ENCODE measurements at regions not wholly inside any gene's neighbourhood (a gene's known extent, or its start where the extent isn't known, plus 50 kb on each side); places are given as distances from the start of the nearest gene placed in this dataset.
"Not testable (repeated sequence)": the region's sequence is repeated elsewhere in the genome, so short reads cannot be mapped to it uniquely, and the experiment has no call there.

DNA sequence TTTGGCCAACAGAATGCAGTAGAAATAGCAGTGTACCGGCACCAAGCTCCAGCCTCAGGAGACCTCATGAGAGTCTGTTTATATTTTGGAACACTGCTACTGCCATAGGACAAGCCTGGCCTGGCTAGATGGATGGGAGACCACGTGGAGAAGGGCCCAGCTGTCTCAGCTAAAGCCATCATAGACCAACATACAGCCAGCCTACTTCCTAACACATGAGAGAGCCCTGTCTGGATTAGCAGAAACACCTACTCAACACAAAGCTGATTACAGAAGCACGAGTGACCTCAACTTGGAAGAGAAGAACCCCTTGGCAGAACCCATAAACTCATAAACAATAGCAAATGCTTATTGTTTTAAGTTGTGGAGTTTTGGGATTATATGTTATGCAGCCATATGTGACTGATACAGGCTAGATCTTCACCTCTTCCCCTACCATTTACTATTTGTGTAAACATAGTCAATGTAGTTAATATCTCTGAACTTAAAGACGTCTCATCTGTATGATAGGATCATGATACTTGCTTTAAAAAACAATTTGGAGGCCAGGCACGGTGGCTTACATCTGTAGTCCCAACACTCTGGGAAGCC lies 199.4 kb upstream of the ZNF217 start:
- DNase-seq = no peak

DNA sequence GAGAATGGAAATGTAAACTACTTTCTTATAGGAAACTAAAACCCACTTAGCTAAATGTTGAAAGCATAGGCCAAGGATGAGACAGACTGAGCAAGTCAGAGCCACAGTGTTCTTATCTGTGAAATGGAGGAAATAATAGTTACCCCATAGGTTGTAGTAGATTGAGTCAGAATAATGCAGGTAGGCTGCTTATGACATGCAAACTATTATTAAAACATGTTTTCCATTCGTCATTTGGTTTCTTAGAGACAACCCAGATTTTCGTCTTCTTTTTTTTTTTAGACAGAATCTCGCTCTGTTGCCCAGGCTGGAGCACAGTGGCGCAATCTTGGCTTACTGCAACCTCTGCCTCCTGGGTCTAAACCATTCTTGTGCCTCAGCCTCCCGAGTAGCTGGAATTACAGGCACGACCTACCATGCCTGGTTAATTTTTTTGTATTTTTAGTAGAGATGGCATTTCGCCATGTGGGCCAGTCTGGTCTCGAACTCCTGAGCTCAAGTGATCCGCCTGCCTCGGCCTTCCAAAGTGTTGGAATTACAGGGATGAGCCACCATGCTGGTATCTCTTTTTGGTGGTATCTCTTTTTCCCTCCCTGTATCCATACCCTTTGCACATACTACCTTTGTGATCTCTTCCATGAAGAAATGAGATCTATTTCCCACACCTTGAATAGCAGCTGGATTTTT lies 196.5 kb upstream of the ZNF217 start:
- no peak for DNase-seq

DNA sequence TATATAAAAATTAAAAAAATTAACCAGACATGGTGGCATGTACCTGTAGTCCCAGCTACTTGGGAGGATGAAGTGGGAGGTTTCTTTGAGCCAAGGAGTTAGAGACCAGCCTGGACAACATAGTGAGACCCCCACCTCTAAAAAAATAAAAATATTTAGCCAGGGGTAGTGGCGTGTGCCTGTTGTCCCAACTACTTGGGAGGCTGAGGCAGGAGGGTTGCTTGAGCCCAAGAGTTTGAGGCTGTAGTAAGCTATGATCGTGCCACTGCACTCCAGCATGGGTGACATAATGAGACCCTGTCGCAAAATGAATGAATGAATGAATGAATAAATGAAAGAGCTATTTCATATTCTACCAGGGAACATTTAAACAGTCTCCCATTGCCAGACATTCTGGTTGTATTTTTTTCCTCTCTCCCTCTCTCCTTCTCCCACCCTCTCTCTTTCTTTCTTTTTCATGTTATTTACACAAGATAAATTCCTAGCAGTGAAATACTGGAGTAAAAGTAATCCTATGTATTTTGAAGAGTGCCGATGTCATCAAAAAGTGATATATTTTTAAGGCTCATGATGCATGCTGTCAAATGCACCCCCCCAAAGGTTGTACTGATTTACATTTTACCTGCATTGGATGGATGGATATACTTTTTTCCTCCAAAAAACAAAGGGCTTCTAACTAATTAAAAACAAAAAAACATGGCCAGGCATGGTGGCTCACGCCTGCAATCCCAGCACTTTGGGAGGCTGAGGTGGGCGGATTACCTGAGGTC lies 194.8 kb upstream of the ZNF217 start:
- DNase-seq = no peak

DNA sequence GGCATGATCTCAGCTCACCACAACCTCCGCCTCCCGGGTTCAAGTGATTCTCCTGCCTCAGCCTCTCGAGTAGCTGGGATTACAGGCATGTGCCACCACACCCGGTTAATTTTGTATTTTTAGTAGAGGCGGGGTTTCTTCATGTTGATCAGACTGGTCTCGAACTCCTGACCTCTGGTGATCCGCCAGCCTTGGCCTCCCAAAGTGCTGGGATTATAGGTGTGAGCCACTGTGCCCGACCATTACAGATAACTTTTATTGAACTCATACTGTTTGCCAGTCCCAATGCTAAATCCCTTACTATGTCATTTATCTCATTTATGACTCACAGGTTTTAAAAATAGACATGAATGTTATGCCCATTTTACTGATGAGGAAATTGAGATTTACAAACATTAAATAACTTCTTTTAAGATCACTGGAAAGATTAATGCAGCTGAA lies 193.9 kb upstream of the ZNF217 start:
- not testable (repeated sequence) for DNase-seq

DNA sequence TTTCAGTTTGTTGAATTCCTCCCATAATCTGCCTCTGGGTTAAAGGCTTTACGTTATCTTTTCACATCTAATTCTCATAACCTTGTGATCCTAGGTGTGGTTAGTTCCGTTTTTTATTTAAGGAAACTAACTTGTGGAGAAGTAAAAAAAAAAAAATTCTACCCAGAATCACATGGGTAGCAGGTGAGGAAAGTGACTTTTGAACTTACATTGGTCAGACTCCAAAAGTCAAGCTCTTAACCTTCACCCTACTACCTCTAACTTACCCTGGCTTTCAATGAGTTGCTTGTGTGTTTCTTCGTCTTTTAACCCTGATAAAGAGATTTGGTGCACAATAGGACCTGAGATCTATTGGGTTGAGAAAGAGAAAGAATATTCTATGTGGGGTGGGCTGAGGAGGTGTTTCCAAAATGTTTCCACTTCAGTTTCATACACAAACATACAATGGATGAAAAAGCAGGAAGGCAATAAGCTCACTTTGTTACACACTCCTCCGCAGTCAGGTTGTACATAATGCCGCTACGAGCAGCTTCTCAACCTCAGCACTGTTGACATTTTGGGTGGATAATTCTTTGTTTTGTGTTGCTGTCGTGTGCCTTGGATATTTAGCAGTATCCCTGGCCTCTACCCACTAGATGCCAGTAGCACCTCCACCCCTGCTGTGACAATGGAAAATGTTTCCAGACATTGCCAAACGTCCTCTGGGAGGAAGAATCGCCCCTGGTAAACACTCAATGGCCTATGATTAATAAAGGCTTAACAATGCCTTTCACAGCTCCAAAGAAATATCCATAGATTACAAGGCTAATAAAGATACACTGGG lies 193.0 kb upstream of the ZNF217 start:
- no peak for DNase-seq

DNA sequence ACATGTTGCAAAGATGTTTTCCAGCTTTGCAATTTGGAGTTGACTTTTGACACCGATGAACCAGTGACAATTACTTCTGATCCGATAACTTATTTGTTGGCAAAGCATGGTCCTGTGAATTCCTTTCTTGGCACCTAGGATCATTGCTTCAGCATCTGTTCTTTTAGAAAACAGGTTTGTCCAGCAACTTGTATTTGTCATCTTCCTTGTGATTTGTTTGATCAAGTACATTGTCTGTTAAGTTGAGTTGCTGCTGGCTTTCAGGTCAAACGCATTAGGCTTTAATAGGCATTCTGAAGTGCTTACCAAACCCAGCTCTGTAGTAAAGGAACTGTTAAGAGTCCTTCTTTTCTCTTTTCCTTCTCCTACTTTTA lies 192.4 kb upstream of the ZNF217 start:
- DNase-seq = no peak

DNA sequence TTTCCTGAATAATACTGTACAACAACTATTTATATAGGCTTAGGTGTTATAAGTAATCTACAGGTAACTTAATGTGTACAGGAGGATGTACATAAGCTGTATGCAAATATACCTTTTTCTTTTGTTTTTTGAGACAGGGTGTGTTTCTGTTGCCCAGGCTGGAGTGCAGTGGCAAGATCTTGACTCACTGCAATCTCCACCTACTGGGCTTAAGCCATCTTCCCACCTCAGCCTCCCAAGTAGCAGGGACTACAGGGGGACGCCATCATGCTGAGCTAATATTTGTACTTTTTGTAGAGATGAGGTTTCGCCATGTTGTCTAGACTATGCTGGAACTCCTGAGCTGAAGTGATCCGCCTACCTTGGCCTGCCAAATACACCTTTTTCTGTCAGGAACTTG lies 191.7 kb upstream of the ZNF217 start:
- no peak for DNase-seq

DNA sequence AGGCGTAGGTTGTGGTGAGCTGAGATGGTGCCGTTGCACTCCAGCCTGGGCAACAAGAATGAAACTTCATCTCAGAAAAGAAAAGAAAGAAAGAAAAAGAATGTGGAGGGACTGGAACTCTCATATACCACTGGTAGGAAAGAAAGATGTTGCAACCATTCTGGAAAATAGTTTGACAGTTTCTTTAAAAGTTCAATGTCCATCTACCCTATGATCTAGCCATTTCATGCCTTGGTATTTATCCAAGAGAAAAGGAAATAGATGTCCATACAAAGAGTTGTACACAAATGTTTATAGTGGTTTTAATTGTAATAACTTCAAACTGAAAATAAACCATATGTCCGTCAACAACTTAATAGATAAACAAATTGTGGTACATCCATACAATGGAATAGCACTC lies 190.1 kb upstream of the ZNF217 start:
- DNase-seq = no peak

DNA sequence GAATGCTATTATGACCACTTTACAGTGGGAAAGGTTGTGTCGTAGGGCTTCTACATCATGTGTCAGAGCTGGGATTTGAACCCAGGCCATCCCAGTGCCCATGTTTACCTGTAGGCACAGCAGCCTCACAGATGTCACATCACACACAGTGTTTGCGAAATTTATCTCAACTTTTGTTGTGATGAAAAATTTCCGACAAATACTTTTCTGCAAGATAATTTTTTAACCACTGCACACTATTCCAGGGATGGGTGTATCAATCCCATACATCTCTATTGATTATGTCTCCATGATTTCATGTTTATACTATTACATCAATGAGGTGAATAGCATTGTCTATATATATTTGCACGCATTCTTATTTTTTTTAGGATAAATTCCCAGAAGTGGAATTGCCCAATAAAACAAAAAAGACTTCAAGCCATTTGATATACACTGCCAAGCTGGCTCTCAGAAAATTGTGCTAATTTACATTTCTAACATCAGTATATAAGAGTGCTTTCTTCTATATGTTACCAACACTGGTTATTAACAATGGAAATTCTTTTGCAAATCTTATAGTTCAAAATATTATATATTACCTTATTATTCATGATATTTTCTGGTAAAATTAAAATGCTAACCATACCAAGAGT lies 189.1 kb upstream of the ZNF217 start:
- DNase-seq = no peak

DNA sequence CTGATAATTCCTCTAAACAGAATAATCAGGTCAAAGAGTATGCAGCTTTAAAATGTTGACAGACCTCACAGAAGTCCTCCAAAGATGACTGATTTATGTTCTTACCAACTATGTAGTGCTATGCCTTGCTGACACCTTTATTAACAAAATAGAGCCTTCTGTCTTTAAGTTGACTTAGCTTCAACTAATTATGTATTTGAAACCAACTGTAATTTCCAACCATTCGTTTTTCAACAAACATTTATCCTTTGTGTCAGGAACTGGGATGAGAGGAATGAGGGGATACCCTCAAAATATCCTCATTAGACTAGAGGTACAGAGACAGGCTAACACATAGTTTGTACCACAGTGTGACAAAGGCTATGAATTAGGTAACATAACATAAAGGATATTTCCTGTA lies 186.2 kb upstream of the ZNF217 start:
- DNase-seq = no peak

DNA sequence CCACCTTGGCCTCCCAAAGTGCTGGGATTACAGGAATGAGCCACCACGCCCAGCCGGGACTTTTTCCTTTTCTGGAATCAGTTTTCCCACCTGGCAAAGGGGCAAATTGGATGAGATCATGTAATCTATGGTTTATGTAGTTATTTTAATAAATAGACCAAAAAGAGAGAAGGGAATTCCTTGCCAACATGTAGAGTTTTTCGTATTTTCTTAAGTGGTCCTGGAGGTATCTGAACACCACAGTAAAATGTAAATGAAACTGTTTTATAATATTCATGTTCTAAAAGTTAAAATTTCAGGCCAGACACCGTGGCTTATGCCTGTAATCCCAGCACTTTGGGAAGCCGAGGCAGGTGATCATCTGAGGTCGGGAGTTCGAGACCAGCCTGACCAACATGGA lies 185.1 kb upstream of the ZNF217 start:
- no peak for DNase-seq

DNA sequence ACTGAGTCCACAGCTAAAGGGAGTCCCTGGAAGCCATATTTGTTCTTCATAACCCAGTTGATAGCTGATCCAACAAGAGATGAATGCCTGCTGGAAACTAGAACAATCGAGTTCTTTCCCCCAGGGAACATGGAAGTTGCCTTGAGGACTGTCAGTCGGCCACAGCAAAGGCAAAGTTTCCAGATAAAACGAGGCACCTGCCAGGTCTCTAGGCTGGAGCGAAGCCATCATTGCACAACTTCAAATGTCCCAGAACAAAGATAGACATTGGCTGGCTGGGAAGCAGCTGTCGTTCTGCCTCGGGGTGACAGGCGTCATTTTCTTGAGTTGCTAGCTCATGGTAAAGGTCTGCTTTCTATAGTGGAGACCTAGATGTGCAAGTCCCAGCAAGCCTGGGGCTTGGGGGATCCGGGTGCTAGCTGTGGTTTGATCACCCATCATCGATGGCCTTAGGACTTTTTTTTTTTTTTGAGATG lies 184.4 kb upstream of the ZNF217 start:
- DNase-seq = no peak

DNA sequence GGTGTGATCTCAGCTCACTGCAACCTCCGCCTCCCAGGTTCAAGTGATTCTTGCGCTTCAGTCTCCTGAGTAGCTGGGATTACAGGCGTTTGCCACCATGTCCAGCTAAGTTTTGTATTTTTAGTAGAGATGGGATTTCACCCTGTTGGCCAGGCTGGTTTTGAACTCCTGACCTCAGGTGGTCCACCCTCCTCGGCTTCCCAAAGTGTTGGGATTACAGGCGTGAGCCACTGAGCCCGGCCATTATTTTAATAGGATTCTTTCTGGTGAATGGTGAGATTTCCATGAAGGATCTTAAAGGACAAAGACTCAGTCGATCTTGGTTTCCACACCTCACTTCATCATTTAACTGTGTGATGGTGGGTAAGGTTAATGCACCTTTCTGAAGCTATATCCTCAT lies 183.8 kb upstream of the ZNF217 start:
- not testable (repeated sequence) for DNase-seq

DNA sequence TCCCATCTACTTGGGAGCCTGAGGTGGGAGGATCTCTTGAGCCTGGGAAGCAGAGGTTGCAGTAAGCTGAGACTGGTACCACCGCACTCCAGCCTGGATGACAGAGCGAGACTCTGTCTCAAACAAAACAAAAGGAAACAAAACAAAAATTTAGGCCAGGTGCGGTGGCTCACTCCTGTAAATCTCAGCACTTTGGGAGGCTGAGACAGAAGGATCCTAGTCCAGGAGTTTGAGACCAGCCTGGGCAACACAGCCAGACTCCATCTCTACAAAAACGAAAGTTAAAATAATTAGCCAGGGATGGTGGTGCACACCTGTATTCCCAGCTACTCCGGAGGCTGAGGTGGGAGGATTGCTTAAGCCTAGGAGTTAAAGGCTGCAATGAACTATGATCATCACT lies 183.2 kb upstream of the ZNF217 start:
- DNase-seq = no peak

DNA sequence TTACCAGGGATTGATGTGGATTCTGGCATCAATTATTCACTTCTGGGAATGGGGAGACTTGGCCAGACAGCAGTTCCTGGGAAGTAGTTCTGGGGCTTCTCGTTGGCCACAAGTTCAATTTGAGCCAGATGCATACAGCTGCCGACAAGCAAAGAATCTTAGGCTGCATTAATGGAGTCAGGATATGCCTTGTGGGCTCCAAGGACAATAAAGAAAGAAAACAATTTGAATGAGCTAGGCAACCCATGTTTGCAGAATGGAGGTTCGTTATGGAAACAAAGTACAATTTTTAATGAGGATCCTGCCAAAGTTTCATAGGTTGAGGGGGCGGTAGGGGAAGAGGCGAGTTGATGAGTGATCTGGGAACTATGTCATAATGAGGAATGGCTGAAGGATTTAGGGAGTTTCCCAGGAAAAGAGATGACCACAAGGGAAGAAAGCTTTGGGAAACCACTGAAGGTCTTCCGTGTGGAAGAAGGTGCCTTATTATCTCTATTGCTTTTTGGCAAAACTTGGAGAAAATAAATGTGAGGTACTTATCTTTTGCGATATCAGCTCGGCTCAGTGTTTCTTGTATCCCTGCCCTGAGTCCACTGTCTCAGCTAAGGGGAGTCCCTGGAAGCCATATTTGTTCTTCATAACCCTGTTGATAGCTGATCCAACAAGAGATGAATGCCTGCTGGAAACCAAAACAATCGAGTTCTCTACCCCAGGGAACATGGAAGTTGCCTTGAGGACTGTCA lies 181.0 kb upstream of the ZNF217 start:
- no peak for DNase-seq

DNA sequence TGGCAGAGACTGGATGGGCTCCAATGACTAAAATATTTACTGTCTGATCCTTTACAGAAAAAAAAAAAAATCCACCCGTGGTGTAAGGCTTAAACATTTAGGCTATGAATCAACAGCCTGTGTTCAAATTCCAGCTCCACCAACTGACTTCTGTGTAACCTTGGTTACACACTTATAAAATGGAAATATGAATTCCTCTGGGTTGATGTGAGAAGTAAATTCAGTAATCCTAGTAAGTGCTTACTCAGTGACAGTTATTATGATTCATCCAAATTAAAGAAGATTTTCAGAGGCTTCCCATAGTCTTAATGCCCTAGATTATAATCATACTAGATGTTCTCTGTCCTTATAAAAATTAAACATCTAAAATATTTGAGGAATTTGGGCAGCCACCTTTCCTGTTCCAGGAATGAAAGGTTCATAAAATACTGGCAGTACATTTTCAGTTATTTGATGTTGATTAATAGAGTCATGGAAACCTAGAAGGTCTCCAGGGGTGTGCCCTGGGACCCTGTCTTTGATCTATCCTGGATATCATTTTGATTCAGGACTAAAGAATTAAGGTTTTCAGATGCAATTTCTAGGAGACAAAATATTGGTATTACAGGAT lies 180.3 kb upstream of the ZNF217 start:
- DNase-seq = no peak

DNA sequence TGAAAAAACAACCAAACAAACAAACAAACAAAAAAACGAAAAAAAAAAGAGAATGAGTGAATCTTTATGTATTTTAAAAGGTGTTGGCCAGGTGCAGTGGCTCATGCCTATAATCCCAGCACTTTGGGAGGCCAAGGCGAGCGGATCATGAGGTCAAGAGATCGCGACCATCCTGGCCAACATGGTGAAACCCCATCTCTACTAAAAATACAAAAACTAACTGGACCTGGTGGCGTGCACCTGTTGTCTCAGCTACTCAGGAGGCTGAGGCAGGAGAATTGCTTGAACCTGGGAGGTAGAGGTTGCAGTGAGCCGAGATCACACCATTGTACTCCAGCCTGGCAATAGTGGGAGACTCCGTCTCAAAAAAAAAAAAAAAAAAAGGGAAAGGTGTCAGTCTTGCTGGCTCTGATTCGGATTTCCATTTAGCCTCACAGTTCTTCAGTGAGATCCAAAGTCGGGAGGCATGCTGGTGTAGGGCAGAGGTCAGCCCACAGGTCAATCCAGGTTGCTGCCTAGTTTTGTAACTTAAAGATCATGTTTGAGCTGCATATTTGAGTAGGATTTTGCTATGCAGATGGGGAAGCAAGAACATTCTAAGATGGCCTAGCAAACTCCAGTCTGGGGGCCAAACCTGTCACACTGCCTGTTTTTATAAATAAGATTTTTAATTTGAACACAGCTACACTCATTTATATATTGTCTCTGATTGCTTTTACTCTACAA lies 179.6 kb upstream of the ZNF217 start:
- DNase-seq = not testable (repeated sequence)

DNA sequence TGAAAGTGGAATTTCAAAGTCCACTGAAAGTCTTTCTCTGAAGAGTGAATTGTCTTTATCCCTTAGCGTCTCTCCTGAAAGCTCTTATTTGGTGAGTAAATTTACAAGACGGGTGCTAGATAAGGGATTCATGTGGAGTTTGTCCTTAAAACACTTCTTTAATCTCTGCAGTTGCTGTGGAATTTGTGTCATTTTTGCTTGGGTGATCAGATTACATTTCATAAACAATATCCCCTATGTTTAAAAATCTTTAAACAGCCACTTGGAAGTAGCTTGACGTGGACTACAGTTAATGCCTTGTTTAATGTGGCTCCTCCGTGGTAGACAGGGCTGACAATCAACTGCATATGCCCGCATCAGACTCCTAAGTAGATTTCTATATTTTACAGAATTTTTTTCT lies 175.4 kb upstream of the ZNF217 start:
- no peak for DNase-seq

DNA sequence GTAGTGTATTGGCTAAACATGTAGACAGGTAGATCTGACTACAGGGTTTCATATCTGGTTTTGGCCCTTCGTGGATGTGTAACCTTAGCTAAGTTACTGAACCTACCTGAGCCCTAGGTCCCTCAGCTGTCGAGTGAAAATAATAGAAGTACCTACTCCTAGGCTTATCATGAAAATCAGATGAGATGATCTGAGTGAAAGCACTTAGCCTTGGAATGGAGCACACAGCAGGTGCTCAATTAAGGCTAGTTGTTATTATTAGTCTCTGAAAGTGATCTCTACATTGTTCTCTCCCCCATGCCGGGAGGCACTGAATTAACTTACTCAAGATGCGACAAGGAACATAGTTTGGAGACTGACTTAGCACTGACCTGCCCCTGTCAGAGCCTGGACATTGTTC lies 174.7 kb upstream of the ZNF217 start:
- no peak for DNase-seq

DNA sequence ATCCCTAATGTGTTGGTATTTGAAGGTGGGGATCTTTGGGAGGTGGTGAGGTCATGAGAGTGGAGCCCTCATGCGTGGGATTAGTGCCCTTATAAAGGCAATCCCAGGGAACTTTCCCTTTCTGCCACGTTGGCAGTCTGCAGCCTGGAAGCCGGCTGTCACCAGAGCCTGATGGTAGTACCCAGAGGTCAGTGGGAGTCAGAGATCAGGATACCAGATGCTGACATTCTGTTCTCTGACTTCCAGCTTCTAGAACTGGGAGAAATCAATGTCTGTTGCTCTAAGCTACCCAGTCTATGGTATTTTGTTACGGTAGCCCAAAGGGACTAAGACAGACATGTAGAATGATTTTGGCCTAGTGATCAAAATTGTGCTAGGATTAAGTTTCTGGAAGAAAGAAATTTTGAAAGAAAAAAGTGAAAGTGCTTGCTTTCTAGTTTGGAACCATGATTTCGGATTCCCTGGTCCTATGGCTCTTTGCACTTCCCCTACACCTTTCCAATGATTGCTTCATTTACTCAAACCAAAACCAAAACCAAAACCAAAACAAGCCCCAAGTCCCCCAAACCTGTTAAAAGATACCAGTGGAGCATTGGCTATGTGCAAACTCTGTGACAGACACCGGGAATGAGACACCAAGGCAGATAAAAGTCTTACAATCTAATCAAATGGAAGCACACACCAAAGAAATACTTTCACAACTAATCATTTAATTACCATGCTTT lies 173.7 kb upstream of the ZNF217 start:
- DNase-seq = no peak
